ENCODE measurements at regions not wholly inside any gene's neighbourhood (a gene's known extent, or its start where the extent isn't known, plus 50 kb on each side); places are given as distances from the start of the nearest gene placed in this dataset.

DNA sequence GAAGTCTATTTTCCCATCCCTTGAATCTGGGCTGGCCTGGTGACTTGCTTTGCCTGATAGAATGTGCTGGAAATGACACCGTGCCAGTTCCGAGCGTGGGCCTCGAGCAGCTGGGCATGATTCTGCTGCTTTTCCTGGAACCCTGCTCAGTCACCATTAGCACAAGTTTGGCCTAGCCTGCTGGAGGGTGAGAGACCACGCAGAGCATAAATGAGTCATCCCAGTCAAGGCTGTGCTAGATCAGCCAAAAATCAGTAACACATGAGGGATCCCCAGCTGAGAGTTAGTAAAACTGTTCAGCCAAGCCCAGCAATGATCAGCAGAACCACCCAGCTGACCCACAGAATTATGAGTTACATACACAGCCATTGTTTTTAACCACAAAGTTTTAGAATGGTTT is 74.8 kb upstream of the TOP1 start:
- Histone ChIP-seq H3K9ac (ENCODE audit: insufficient read depth in 1 of 2, low read depth in 2 of 2, low read length in 2 of 2) (no peak overlapping the region), H3K79me2 (ENCODE audit: control insufficient read depth, insufficient read depth, low read length) (no peaks in the 10 kb centered on the region), H3K4me1 (replicated peaks in 1 of 2; ENCODE audit: control insufficient read depth in 2 of 2, insufficient read depth in 2 of 2, low read length in 2 of 2) (no peaks in the 10 kb centered on the region), H3K9me3 (replicated peaks; ENCODE audit: control insufficient read depth, insufficient read depth, low read depth, low read length) (no peaks in the 10 kb centered on the region), H3K4me2 (ENCODE audit: insufficient read depth, low read length) (no peak overlapping the region), H3K9me1 (ENCODE audit: control insufficient read depth, insufficient read depth, low read length) (no peaks in the 10 kb centered on the region), H3K27ac (ENCODE audit: extremely low read depth, low read depth, low read length) (no peak overlapping the region), H2AFZ (ENCODE audit: low read depth, low read length) (no peak overlapping the region), H3K27me3 (ENCODE audit: control insufficient read depth in 2 of 2, insufficient read depth in 2 of 2, low read length in 2 of 2) (peaks cover 19 to 37% of the 10 kb centered on the region in 2 experiments; a peak in 3 of 5 replicates), H3K36me3 (ENCODE audit: control insufficient read depth, insufficient read depth, low read length) (no peaks in the 10 kb centered on the region), H4K20me1 (replicated peaks; ENCODE audit: control insufficient read depth, insufficient read depth, low read length) (no peaks in the 10 kb centered on the region), H3K4me3 (no peak overlapping the region)
- POLR2A ChIA-PET, result interaction anchor here (0.9 to 1.2 kb wide), 2 partner anchors 10 to 13 kb away, joined by 3 read pairs; no protein-coding TSS in a partner anchor
- no TSS peak for BruUV-seq (replicated peaks)
- TF ChIP-seq BRCA1 (IDR thresholded peaks at IDR 0.05), result no peak
- no peak for TF ChIP-seq BRCA1 (CRISPR knock-in tag; IDR thresholded peaks at IDR 0.05)
- ATAC-seq (no peak), FAIRE-seq (no peak), DNase-seq (ENCODE audit: extremely low read depth in 1 of 4, low spot score in 3 of 4) (no peak)
- 9% methylated on average over 5 of the region's 5 CpGs for WGBS (ENCODE audit: insufficient coverage, low coverage, missing lambda C conversion rate)
- intact Hi-C loops (cut with micrococcal nuclease), result no loop called here
- CTCF ChIA-PET (ENCODE audit: low intra/inter-chr PET ratio), result no interaction called here
- in situ Hi-C loops (cut with MboI), result no loop called here

- POLR2A ChIA-PET, result no interaction called here
- no peak for DNase-seq (ENCODE audit: extremely low read depth in 1 of 4, low spot score in 3 of 4)
- no peaks in the 10 kb centered on the region for H3K36me3 ChIP-seq (ENCODE audit: control insufficient read depth, insufficient read depth, low read length)
- CTCF ChIA-PET (ENCODE audit: low intra/inter-chr PET ratio), result no interaction called here
- 0% methylated on average over 10 of the region's 10 CpGs for WGBS (ENCODE audit: insufficient coverage, low coverage, missing lambda C conversion rate)
- BruUV-seq (replicated peaks), result no TSS peak
- H3K9ac ChIP-seq (ENCODE audit: insufficient read depth in 1 of 2, low read depth in 2 of 2, low read length in 2 of 2), result no peak overlapping the region
- H3K79me2 ChIP-seq (ENCODE audit: control insufficient read depth, insufficient read depth, low read length), result no peaks in the 10 kb centered on the region
- peaks cover 19 to 33% of the 10 kb centered on the region in 2 experiments; a peak in 3 of 5 replicates for H3K27me3 ChIP-seq (ENCODE audit: control insufficient read depth in 2 of 2, insufficient read depth in 2 of 2, low read length in 2 of 2)
- no peaks in the 10 kb centered on the region for H3K9me1 ChIP-seq (ENCODE audit: control insufficient read depth, insufficient read depth, low read length)
- no peak overlapping the region for H3K27ac ChIP-seq (ENCODE audit: extremely low read depth, low read depth, low read length)
- no peaks in the 10 kb centered on the region for H3K4me1 ChIP-seq (replicated peaks in 1 of 2; ENCODE audit: control insufficient read depth in 2 of 2, insufficient read depth in 2 of 2, low read length in 2 of 2)
- no peak for ATAC-seq
- no peak overlapping the region for H2AFZ ChIP-seq (ENCODE audit: low read depth, low read length)
- intact Hi-C loops (cut with micrococcal nuclease) (no loop called here), in situ Hi-C loops (cut with MboI) (no loop called here)
- H4K20me1 ChIP-seq (replicated peaks; ENCODE audit: control insufficient read depth, insufficient read depth, low read length), result no peaks in the 10 kb centered on the region
- H3K9me3 ChIP-seq (replicated peaks; ENCODE audit: control insufficient read depth, insufficient read depth, low read depth, low read length), result no peaks in the 10 kb centered on the region
- H3K4me2 ChIP-seq (ENCODE audit: insufficient read depth, low read length), result no peak overlapping the region
- FAIRE-seq, result no peak
- H3K4me3 ChIP-seq, result no peak overlapping the region
- TF ChIP-seq RCOR1 (IDR thresholded peaks at IDR 0.05; ENCODE audit: borderline replicate concordance in 1 of 2, low read depth in 2 of 2, low read length in 2 of 2) (no peak), KLF10 (CRISPR knock-in tag; IDR thresholded peaks at IDR 0.05) (no peak), PHF8 (IDR thresholded peaks at IDR 0.05; ENCODE audit: borderline replicate concordance, low read length) (no peak), NCOA1 (IDR thresholded peaks at IDR 0.05; ENCODE audit: low read depth) (no peak), POU5F1 (IDR thresholded peaks at IDR 0.05; ENCODE audit: borderline replicate concordance, low read depth, low read length, partially characterized antibody) (no peak), CTBP1 (IDR thresholded peaks at IDR 0.05; ENCODE audit: borderline replicate concordance) (no peak), TBP (optimal IDR thresholded peaks at IDR 0.05; ENCODE audit: low read depth, low read length) (no peak)
- TF ChIP-seq, protein P1, sequence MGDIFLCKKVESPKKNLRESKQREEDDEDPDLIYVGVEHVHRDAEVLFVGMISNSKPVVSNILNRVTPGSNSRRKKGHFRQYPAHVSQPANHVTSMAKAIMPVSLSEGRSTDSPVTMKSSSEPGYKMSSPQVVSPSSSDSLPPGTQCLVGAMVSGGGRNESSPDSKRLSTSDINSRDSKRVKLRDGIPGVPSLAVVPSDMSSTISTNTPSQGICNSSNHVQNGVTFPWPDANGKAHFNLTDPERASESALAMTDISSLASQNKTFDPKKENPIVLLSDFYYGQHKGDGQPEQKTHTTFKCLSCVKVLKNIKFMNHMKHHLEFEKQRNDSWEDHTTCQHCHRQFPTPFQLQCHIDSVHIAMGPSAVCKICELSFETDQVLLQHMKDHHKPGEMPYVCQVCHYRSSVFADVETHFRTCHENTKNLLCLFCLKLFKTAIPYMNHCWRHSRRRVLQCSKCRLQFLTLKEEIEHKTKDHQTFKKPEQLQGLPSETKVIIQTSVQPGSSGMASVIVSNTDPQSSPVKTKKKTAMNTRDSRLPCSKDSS (IDR thresholded peaks at IDR 0.05; ENCODE audit: low read depth, partially characterized antibody), result no peak
- TF ChIP-seq, protein P2, sequence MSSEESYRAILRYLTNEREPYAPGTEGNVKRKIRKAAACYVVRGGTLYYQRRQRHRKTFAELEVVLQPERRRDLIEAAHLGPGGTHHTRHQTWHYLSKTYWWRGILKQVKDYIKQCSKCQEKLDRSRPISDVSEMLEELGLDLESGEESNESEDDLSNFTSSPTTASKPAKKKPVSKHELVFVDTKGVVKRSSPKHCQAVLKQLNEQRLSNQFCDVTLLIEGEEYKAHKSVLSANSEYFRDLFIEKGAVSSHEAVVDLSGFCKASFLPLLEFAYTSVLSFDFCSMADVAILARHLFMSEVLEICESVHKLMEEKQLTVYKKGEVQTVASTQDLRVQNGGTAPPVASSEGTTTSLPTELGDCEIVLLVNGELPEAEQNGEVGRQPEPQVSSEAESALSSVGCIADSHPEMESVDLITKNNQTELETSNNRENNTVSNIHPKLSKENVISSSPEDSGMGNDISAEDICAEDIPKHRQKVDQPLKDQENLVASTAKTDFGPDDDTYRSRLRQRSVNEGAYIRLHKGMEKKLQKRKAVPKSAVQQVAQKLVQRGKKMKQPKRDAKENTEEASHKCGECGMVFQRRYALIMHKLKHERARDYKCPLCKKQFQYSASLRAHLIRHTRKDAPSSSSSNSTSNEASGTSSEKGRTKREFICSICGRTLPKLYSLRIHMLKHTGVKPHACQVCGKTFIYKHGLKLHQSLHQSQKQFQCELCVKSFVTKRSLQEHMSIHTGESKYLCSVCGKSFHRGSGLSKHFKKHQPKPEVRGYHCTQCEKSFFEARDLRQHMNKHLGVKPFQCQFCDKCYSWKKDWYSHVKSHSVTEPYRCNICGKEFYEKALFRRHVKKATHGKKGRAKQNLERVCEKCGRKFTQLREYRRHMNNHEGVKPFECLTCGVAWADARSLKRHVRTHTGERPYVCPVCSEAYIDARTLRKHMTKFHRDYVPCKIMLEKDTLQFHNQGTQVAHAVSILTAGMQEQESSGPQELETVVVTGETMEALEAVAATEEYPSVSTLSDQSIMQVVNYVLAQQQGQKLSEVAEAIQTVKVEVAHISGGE (CRISPR knock-in tag; IDR thresholded peaks at IDR 0.05), result no peak
Observed at GRCh38 chr20:40954521-40955165, 74.0 kb upstream of the TOP1 start.

All from K562 (cell line).